NCI-H2196 (cell line): ENCODE measurements at regions not wholly inside any gene's neighbourhood (a gene's known extent, or its start where the extent isn't known, plus 50 kb on each side); places are given as distances from the start of the nearest gene placed in this dataset.
"Not testable (repeated sequence)": the region's sequence is repeated elsewhere in the genome, so short reads cannot be mapped to it uniquely, and the experiment has no call there.

ENCODE experiments used
- DNase-seq: peaks from one replicate; lab custom pipeline; 2025; ENCODE audit not compliant: unreplicated experiment; lab: John Stamatoyannopoulos, UW

DNA sequence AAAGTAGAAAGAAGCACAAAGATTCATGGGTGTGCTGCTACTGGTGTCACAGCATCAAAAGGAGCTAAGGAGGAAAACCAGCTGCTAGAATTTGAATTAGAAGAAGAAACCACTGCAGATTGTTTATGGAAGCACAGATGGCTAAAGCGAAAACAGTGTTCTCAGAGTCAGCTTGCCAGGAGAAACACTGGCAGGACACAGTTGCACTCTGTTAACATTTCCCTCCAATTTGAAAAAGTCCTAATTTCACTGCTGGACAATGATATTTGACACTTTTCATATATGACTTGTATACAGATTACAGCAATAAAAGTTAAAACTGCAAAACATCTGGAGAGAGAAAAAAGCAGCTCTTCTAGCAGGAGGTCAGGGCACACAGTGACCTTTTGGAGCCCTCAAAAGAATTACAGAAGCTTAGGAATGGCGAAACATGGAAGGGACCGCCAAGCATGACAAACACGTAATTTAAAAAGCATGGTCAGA, 314.5 kb downstream of the COL12A1 start:
- DNase-seq: no peak

DNA sequence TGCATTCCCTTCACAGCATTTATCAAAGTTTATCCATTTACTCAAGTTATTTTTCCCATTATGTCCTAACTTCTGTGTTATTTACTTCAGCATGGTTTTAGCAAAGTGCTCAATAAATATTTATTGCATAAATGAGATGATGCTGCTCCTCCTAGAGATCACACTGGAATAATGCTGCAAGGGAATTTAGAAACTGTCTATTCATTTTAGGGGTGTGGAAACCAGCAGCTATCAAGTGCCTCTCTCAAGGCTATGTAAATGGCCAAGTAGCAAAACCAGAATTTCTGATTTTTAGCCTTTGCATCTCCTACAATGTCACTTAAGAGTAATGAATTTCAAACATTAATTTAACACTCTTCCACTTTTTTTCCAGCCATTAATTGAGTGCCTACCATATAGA, 316.2 kb downstream of the COL12A1 start:
- DNase-seq: no peak

DNA sequence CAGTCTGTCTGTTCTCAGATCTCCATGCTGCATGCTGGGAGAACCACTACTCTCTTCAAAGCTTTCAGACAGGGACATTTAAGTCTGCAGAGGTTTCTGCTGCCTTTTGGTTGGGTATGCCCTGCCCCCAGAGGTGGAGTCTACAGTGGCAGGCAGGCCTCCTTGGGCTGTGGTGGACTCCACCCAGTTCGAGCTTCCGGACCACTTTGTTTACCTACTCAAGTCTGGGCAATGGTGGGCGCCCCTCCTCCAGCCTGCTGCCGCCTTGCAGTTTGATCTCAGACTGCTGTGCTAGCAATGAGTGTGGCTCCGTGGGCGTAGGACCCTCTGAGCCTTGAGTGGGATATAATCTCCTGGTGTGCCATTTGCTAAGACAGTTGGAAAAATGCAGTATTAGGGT, 317.1 kb downstream of the COL12A1 start:
- not testable (repeated sequence) for DNase-seq

DNA sequence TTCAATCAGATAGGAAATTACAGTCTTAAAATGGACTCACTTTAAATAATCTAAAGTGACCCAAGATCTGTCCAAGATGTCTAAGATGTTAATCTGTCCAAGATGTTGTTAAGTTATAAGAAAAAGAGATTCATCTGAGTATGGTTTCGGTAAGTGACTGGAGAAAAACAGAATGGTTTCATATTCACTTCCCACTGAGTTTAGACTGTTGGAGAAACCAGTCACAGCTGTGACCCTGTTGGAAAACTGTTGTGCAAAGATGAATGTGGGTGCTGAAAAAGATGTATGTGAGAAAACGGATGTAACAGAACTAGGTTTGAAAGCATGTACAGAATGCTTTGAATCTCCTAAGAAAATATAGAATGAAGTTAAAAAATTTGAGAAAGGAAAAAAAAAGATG, 325.9 kb downstream of the COL12A1 start:
- DNase-seq: no peak

DNA sequence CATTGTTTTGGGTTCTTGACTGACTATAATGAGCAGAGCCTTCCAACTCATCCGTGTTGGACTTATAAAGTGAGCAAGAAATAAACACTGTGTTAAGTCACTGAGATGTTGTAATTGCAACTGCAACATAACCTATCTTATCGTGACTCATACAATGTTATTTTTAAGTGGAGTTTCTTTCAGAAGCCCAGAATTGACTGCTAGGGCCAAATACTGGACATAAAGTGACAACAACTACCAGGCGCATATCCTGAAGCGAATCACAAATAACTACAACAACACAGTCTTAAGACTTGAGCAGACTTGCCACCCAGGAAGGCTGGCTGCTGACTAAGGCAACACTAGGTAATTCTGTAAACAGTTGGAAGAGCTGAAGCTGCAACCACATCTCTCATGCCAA, 326.6 kb downstream of the COL12A1 start:
- DNase-seq: no peak

DNA sequence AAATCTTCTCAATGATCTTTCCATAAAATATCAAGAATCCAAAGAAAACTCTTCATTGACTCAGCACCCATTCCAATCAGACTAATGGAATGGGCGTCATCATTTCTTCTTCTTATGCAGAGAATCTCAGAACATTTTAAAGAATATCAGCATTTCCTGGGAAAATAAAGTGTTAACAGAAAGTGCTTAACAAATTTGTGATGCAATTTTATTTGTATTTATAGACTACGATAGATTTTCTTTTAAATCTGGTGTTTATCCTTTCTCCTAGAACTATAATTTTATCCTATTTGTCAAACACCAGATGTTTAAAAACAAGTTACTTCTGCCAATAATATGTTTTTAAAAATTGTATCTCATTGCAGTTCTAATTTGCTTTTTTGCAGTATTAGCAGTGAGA, 330.7 kb downstream of the COL12A1 start:
- DNase-seq: no peak

DNA sequence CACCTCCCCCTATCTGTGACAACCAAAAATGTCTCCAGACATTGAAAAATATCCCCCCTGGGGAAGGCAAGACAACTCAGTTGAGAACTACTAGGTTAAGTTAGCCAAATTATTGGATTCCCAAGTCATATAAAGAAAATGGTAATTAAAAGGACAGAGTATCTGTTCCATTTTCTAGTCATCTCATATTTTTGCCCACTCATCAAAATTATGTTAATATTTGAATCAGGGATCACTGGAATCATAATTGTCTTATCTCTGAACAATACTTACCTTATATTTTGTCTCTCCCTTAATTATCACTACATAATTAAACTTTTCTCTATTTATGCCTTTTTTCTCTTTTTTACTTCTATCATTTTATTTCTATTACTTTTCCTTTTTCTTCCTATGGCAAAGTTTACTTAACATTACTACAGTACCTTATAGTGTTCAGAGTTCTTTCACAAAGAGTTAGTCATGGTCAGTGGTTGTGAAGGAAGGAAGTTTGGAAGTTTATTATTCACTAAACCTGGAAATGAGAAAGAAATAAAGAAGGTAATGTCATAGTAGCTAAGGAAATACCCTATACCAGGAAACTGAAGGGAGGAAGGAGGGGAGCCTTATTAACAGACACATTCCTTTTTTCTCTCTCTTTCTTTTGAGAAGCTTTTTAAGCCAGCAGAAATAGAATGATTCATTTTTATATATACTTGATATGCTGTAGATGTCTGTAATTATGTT, 332.9 kb downstream of the COL12A1 start:
- DNase-seq: no peak

DNA sequence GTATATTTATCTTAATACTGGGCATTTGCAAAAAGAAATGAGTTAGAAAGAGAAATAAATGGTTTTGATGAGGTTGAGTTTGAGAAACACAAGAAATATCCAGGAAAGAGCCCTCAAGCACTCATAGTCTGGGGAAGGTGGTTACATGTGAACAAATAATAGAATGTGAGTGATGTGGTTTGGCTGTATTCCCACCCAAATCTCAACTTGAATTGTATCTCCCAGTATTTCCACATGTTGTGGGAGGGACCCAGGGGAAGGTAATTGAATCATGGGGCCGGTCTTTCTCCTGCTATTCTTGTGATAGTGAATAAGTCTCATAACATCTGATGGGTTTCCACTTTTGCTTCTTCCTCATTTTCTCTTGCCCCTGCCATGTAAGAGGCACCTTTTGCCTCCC, 334.1 kb downstream of the COL12A1 start:
- no peak for DNase-seq

DNA sequence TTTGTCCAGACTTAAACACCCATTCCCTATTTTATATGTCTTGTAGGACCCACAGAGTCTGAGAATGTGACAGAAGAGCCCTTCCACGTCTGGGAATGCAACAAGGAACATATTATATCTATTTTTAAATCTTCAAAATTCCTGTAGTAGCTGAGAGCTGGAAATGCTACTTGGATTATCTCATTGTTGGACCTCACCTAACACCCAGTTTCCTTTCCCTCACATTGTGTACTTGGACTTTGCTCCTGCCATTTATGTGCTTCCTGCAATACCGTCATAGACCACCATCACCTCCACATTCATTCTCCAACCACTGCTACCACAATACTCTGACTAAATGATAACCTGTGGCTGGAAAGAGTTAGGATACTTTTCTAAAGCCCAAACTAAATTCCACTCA, 335.4 kb downstream of the COL12A1 start:
- DNase-seq: no peak

DNA sequence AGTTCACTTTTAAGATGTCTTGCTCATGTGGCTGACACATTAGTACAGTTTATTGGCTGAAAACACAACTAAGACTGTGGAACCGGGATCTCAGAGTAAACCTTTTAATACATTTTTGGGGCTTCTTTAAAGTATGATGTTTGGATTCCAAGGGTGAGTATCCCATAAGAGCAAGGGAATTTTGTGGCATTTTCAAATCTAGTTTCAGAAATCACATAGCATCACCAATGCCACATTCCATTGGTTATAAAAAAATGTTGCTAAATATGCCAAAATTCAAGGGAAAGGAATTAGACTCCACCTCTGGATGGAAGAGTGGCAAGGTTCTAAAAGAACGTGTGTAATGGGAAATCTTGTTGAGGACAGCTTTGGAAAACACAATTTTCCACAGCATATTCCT, 338.6 kb downstream of the COL12A1 start:
- no peak for DNase-seq

DNA sequence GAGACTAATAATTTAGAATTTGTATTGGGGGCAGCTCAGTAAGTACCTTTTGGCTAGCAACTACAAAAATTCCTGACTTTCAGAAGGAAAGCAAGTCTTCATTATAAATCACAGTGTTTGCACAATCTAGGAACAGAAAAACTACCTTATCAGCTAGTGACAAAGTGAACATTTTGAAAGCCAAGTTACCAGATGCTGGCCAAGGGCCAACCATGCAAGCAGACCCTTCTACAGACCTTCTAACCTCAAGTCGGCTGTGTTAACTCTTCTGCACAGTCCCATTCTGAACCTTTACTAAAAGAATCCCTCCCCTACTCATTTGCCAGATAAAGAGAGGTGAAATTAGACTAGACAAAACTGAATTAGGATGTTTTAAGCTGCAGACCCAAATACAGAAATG, 341.9 kb downstream of the COL12A1 start:
- DNase-seq: no peak

DNA sequence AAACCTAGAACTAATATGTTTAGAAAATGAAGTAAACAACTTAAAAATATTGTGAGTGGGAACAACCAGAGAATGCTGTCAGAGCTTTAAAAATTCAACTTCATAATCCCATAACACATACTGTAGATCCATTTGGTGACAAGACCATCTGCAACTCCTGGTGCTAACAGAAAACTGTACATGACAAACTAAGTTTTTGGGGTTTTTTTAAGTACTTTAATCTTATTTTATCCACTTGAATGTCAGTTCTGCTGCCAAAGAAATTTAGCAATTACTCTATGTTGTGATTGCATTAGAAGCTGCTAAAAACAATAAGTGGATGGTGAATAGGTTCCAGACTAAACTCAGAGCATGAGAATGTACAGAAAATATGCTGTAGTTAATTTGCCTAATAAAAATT, 345.4 kb downstream of the COL12A1 start:
- no peak for DNase-seq

DNA sequence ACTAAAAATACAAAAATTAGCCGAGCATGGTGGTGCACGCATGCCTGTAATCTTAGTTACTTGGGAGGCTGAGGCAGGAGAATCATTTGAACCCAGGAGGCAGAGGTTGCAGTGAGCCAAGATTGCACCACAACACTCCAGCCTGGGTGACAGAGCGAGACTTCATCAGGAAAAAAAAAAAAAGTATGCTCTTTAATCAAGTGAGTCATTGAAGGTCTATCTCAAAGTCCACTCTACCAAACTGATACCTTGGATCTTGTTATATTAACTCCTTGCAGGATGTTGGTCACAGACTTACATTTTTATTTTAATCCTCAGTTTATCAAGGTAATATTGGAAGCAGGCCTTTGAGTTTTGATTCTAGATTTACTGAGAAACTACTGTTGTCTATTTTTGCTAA, 348.7 kb downstream of the COL12A1 start:
- no peak for DNase-seq

DNA sequence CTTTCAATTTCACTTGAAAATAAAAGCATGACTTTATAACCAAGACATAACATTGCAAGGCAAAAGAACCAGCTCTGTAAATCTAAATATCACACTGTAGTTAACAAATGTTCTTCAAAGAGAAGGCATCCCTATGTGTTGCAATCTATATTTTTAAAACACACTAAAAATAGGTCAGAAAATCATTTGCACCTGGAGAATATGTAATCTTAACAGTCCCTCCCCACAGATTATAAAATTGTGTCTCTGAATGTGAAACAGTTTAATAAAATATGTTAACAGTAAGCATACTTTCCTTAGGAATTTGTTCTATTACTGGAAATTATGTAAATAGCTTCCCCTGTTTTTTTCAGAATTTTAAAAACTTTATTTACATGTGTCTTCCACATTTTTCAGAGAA, 351.9 kb downstream of the COL12A1 start:
- DNase-seq: no peak

DNA sequence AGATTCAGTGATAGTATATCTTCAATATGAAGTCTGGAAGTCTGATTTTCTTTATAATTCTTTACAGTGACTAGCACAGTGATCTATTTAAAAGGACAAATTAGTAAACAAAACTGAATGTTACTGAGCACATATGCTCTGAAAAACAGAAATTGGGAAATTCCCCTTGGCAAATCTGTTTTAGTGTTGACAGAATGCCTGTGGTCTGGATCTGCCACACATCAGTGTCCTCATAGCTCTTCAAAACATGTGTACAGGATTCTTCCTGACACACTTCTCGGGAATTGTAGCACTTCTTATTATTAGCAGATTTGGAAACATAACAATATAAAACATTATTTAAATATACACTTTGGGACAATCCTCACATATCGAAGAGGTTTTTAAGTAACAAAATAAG, 354.3 kb downstream of the COL12A1 start:
- no peak for DNase-seq

DNA sequence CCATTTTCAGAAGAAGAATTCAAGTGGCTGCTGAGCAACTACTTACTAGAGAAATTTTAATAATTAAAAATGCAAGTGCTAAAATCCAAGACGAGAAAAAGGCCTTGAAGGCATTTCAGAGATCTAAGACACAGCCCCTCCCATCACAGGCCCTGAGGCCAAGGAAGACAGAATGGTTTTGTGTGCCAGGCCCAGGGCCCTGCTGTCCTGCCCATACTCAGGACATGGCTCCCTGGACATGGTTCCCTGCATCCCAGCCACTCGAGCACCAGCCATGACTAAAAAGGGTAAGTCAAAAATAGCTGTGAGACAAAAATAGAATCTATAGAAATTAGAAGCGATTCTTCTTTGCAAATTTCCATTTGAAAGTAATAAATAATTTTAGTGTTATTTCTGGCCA, 364.9 kb downstream of the COL12A1 start:
- no peak for DNase-seq

DNA sequence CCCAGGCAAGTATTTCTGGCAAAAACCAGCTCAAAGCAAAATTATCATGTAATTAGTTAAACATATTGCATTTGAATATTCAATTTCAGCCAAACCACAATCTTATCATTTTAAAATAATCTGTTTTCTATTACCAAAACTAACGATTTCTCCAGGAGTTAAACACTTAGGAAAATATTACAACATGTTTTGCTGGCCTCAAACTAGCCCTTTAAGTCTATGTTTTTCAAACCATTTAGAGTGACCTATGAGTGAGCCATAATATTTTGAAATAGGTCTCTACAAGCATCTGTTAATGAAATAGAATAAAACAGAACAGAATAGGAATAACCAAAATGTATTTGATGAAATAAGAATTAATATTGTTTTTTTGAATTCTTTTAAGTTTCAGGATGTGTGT, 370.9 kb downstream of the COL12A1 start:
- no peak for DNase-seq

DNA sequence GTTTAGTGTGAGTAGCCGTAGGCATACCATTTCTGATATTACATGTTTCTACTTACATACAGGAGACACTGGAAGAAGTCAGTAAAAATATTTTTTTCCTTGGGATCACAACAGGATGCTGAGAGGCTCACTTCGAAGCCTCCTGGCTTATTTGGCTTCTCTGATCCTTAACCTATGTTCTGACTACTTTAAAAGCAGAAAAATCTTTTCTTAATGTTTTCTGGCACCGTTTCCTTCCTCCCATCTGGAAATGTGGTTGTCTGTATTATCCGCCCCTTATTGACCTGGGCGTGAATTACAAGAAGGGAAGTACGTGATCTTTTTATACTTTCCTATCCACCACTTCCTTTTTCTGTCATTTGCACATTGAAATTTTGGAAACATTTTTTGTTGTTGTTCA, 379.6 kb downstream of the COL12A1 start:
- DNase-seq: no peak

DNA sequence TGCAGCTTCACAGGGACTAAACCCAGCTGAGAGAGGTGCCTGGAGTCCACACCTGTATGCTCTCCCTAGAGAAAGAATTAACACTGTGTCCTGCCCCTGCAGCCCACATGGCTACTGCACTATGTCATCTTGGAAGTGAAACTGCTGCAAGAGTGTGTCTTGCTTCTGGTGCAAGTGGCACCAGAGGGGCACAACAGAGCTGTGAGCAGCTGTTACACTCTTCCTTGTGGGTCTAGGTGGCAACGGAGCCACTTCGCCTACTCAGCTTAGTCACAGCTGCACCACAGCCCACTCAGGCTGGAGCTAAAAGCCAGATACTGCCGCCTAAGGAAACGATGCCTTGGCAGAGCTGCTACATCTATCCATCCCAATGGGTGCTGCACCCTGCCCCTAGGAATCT, 391.4 kb downstream of the COL12A1 start:
- no peak for DNase-seq

DNA sequence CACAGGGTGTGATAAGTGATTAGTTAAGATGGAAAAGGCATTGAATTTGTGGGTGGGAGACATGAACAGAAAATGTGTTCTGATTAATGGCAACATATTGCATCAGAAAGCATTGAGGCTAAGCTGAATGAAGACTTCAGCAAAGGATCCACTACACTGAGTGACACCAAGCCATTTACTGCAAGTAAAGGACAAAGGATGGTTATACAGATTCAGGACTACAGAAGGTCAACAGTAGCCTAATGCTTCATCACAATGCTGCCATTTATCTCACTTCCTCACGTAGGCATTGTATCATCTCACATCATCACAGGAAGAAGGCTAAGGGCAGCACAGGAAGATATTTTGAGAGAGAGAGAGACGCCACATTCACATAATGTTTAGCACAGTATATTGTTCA, 398.2 kb downstream of the COL12A1 start:
- no peak for DNase-seq

DNA sequence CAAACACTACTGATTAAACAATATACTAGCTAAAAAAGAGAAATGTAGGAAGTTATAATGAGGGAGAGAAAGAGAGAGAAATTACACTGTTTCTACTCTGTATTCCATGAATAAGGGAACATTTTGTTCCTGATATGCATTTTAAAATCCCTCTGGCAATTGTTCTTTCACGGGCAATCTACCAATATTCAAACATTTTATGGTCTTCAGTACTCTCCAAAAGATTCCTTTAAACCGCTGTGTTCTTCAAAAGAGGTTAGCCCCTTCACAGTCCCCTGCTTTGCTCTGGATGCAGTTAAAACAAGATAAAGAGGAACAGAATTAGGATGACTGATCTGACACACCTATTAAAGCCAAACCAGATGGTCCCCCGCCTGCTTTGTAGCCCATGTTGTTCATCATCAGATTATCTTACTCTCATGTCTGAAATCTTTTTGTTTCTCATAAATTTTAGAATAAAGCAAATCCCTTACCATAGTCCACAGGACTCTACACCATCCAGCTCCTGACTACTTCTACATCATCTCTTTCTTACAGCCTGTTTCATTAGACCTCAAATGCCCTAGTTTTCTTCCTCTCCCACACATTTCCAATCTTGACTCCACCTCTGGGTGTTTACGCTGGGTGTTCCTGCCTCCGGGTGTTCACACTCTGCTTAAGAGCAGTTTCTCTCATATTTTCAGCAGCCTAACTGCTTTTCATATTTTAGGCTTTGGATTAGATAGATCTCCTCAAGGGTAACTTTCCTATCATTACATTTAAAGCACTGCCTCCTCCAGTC, 399.7 kb downstream of the COL12A1 start:
- DNase-seq: no peak

DNA sequence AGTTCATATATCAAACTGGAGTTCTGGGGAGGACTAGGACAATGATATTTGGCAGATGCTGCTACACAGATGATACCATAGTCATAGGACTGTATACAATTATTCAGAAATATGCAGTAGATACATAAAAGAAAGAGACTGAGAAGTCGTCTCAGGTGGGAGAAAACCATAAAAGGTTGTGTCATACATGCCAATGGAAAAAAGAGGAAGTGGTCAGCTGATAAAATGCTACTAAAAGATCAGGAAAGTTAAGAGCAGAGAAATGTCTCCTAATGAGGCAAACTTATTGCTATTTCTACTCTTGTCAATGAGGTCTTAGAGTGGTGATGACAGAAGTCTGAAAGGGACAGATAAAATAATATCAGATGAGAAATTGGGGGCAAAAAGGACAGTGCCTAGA, 407.6 kb downstream of the COL12A1 start:
- no peak for DNase-seq

DNA sequence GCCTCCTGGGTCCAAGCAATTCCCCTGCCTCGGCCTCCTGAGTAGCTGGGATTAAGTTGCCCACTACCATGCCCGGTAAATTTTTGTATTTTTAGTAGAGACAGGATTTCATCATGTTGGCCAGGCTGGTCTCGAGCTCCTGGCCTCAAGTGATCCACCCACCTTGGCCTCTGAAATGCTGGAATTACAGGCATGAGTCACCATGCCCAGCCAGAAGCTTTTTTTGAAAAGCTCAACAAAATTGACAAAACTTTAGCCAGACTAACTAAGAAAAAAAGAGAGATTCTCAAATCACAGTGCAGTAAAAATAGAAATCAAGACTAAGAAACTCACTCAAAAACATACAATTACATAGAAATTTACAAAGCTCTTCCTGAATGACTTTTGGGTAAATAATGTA, 420.6 kb downstream of the COL12A1 start:
- DNase-seq: no peak
